HG03520 (cell line): ENCODE measurements at regions not wholly inside any gene's neighbourhood (a gene's known extent, or its start where the extent isn't known, plus 50 kb on each side); places are given as distances from the start of the nearest gene placed in this dataset.
"Not testable (repeated sequence)": the region's sequence is repeated elsewhere in the genome, so short reads cannot be mapped to it uniquely, and the experiment has no call there.

ENCODE experiments used
- ATAC-seq: cut with Tn5 transposase; IDR thresholded peaks from one replicate; pipeline ENCODE4 v1.9.1; 2021; ENCODE audit warnings: mild to moderate bottlenecking, moderate library complexity; ENCODE audit not compliant: unreplicated experiment

DNA sequence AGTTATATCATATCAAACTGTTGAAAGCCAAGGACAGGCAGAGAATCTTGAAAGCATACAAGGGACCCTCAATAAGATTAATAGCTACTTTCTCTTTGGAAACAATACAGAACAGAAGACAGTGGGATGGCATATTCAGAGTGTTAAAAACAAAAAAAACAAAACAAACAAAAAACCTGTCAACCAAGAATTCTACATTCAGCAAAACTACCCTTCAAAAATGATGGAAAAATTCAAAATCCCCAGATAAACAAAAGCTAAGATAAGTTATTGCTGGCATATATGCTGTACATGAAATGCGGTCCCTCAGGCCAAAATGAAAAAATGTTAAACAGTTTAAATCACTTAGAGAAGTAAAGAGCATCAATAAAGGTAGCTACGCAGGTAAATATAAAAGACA, 425.1 kb downstream of the ACTL7B start:
- ATAC-seq: no peak

GRCh38 chr9:108427751-108428150, 428.0 kb downstream of the ACTL7B start:
- ATAC-seq: no peak

- ATAC-seq: not testable (repeated sequence)
These were observed 429.3 kb downstream of the ACTL7B start for GRCh38 chr9:108426421-108426940.

DNA sequence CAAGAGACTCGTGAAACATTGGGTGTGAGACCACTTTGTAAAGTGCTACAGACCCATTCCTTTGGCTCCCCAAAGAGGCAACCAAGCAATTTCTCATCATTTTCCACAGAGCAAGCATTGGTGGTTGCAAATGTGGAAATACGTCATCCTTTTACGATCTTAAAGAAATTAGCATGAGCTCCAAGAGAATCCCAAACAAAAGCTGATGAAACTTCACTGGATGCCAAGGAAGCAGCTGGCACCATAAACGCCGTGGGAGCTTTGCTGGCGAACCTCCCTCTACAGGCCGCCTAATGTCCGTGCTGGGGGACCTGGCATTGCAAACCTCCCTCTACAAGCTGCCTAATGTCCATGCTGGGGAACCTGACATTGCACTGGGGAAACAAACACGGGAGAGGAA, 432.4 kb downstream of the ACTL7B start:
- ATAC-seq: no peak

DNA sequence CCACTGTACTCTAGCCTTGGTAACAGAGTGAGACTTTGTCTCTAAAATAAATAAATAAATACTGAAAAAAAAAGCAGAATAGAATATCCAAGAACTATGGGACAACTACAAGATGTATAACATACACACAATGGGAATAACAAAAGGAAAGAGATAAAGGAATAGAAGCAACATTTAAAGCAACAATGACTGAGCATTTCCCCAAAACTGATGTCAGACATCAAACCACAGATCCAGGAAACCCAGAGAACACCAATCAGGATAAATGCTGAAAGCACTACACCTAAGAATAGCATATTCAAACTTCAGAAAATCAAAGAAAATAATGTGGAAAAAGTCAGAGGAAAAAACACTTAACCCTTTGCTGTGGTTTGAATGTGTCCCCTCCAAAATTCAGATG, 436.4 kb downstream of the ACTL7B start:
- no peak for ATAC-seq

GRCh38 chr9:108417726-108418125, 438.1 kb downstream of the ACTL7B start:
- no peak for ATAC-seq

DNA sequence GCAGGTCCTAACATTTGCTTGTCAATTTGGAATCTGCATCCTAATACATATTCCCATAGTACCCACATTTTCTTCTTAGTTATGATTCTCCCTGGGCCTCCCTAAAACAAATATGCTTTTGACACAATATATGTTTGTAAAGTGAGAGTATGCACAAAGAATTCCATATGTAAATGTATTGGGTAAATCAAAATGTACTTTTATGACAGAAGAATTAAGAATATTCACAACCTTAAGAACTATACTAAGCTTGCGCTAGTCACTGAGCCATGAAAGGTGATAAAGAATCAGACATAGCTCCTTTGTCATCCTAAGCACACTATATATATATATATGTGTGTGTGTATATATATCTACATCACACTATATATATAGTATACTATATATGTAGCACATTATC, 438.5 kb downstream of the ACTL7B start:
- ATAC-seq: no peak

GRCh38 chr9:108416324-108416723, 439.5 kb downstream of the ACTL7B start:
- ATAC-seq: no peak

DNA sequence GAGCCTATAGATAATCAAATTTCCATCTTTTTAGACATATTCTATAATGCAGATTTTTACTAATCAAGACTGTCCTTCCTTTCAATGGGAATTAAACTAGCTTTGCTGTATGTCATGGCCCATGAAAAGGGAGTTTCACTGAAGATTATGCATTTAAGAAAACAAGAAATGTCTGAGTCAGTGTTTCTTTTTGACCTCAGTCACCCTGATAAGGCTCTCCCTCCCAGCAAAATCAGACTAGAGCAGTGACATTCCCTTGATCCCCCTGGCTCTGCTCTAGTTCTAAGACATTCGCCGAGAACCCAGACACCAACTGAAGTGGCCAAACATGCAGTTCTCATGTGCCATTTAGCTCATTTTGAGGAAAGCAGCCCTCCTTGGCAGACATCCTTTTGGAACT, 442.0 kb downstream of the ACTL7B start:
- ATAC-seq: no peak

DNA sequence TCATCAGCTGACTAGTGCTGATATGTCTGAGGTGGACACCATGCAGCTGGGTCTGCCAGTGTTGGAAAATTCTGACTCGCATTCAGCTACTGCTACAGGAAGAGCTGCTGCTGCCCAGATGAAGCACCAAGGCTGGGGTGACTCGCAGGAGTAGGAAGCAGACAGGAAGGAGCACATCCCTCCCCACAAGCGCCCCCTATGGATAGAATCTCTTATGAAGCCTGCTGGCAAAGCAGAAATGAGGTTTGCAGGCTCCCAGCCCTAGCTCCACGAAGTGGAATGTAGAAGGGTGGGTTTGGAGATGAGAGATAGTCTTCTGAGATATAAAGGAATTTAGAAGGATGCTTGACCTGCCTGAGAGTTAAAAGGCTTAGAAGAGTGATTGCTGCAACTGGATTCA, 443.0 kb downstream of the ACTL7B start:
- no peak for ATAC-seq

DNA sequence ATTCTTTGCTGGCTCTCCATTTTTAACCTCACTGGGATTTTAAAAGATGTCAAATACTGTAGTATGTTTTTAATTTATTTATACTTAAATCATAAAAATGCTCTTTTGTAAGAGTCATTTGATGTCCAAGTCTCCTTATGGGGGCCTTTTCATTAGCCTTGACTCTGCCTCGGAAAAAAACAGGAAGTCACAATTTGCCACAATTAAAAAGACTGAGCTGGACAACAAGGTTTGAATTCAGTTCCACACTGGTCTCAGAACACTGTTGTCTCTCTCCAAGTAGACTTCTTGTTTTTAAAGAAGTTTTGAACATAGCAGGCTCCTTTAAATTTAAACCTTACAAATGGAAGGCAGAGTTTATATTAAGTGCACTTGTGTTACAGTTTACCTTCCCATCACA, 444.2 kb downstream of the ACTL7B start:
- ATAC-seq: no peak

GRCh38 chr9:108410161-108410560, 445.6 kb downstream of the ACTL7B start:
- no peak for ATAC-seq

- no peak for ATAC-seq
These were observed 455.5 kb downstream of the ACTL7B start for GRCh38 chr9:108400297-108400696.

- ATAC-seq: no peak
These were observed 455.9 kb downstream of the ACTL7B start for GRCh38 chr9:108399851-108400250.

GRCh38 chr9:108397286-108397685, 458.5 kb downstream of the ACTL7B start:
- no peak for ATAC-seq

- ATAC-seq: no peak
These were observed 459.2 kb downstream of the ACTL7B start for GRCh38 chr9:108396611-108397010.

DNA sequence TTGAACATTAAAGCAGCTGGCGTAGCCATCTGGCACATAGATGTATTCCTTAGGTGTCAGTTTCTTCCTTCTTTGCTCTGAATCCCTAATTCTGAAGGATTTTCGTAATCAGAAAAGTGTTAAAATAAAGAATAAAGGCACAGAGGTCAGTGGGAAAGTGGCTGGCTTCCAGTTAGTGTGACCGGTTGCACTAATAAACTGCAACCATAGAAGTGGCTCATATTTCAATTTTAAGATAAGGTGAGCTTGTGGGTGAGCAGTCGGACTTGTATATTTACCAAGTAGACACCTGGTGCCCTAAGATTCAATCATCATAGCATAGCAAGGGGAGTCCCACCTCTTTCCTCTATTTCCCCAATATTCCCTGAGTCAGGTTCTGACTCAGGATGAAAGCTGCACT, 459.6 kb downstream of the ACTL7B start:
- ATAC-seq: no peak

- ATAC-seq: no peak
These were observed 460.4 kb downstream of the ACTL7B start for GRCh38 chr9:108395421-108395820.

GRCh38 chr9:108394726-108395125, 461.1 kb downstream of the ACTL7B start:
- no peak for ATAC-seq

GRCh38 chr9:108393481-108394001, 462.2 kb downstream of the ACTL7B start:
- not testable (repeated sequence) for ATAC-seq

DNA sequence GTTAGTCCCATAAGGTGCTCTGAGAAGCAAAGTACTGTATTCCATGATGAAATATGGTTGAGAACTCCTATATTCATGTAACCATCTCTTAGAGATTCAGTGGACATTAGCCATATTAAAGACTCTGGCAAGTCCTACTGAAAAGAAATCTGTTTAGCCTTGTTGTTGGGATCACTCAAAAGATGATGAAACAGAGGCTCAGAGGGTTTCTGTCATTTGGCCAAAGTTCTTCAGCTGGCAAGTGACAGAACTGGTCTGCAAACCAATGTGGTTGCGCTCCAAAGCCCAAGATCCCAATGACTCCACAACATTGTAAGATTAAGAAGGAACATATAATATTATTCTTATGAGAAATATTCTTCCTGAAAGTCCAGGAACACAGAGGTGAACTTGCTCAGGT, 462.9 kb downstream of the ACTL7B start:
- no peak for ATAC-seq

DNA sequence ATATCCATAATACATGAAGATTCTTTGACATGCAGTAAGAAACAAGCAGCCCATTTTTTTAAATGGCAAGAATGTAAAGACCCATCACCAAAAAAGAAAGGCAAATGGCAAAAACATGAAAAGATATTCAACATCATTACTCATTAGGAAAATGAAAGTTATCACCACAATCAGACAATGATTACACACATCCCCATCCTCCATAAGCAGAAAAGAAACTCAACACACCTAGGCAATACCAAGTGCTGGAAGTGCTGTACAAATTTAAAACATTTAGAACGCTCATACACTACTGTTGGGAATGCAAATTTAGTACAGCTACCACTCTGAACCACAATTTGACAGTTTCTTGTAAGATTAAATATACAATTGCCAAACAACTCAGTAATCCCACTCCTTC, 466.7 kb downstream of the ACTL7B start:
- no peak for ATAC-seq

DNA sequence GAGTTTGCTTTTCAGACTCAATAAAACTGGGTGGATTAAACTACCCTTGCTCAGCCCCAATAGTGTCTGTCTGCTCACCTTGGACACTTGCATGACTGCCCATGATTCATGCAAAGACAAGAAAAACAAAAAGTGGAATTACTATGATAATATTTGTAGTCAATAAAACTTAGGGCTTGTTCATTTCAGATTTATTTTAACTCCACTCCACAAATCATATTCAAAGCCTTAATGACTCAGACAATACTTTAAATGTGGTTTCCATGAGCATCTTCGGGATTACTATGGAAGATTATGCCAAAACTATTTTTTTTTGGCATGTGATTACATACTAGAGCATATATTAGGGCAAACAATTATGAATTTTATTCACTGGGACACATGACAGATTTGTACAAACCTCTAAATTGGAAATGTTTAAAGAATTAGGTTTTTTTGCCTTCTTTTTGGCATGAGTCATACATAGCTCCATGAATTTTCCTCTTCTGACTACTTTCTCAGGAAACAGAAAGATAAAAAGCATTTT, 468.9 kb downstream of the ACTL7B start:
- no peak for ATAC-seq
